ENCODE measurements at regions not wholly inside any gene's neighbourhood (a gene's known extent, or its start where the extent isn't known, plus 50 kb on each side); places are given as distances from the start of the nearest gene placed in this dataset.
A peak's percentile ranks its signal among the peaks of the same experiment; 100 is the strongest.

DNA sequence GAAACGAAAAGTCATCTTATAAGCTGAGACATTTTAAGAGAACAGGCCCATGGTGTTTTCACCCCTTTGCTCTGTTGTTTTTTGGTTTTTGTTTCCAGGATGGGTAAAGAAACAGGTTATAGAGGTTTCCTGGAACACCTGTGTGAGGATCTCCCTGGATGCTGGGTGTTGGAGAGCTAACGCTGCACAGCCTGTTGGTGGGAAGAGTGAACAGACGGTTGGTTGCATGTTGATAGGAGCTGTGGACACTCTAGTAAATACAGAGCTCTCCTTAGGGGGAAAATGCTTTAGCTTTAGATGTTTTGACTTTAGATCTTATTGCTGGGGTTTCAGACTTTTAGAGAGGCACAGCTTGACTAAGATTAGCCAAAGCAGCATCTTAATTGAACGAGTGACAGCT is 235.2 kb downstream of the SOX4 start:
- H3K36me3 ChIP-seq: no peaks in the 10 kb centered on the region
- H3K27me3 ChIP-seq: no peaks in the 10 kb centered on the region
- no peak overlapping the region for H3K27ac ChIP-seq
- no peak for TF ChIP-seq POLR2AphosphoS5 (IDR thresholded peaks at IDR 0.05)
- TF ChIP-seq, protein P1, sequence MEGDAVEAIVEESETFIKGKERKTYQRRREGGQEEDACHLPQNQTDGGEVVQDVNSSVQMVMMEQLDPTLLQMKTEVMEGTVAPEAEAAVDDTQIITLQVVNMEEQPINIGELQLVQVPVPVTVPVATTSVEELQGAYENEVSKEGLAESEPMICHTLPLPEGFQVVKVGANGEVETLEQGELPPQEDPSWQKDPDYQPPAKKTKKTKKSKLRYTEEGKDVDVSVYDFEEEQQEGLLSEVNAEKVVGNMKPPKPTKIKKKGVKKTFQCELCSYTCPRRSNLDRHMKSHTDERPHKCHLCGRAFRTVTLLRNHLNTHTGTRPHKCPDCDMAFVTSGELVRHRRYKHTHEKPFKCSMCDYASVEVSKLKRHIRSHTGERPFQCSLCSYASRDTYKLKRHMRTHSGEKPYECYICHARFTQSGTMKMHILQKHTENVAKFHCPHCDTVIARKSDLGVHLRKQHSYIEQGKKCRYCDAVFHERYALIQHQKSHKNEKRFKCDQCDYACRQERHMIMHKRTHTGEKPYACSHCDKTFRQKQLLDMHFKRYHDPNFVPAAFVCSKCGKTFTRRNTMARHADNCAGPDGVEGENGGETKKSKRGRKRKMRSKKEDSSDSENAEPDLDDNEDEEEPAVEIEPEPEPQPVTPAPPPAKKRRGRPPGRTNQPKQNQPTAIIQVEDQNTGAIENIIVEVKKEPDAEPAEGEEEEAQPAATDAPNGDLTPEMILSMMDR (IDR thresholded peaks at IDR 0.05): no peak
- no peak for TF ChIP-seq POLR2A (IDR thresholded peaks at IDR 0.05)
- H3K4me3 ChIP-seq: no peak overlapping the region
- intact Hi-C loops (cut with DNase I; ENCODE audit: low total_unique reads): no loop called here
- DNase-seq (ENCODE audit: low spot score in 2 of 2): no peak
- H3K4me1 ChIP-seq: no peaks in the 10 kb centered on the region
- no peaks in the 10 kb centered on the region for H3K9me3 ChIP-seq

DNA sequence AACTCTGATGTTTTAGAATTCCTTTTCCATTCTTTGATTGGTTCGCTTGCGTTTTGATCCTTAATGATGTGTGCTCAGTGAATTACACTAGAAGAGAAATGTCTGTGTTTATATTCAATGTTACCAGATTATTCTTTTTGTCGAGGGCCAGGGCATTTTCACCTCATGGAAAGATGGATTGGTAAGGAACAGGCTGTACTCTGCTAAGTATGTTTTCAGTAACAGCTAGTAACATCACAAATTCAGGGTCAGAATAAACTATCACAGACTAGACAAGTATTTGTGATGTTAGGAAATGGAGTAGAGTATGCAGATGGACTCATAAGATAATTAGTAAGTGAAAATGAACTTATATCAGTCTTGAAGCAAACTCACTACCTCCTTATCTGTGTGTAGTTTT is 235.6 kb downstream of the SOX4 start:
- no peaks in the 10 kb centered on the region for H3K9me3 ChIP-seq
- H3K4me3 ChIP-seq: no peak overlapping the region
- no peaks in the 10 kb centered on the region for H3K4me1 ChIP-seq
- intact Hi-C loops (cut with DNase I; ENCODE audit: low total_unique reads): no loop called here
- no peak overlapping the region for H3K27ac ChIP-seq
- DNase-seq (ENCODE audit: low spot score in 2 of 2): no peak
- H3K27me3 ChIP-seq: no peaks in the 10 kb centered on the region
- H3K36me3 ChIP-seq: no peaks in the 10 kb centered on the region
- TF ChIP-seq, protein P1 (IDR thresholded peaks at IDR 0.05): no peak
- TF ChIP-seq POLR2AphosphoS5 (IDR thresholded peaks at IDR 0.05) (no peak), POLR2A (IDR thresholded peaks at IDR 0.05) (no peak)

DNA sequence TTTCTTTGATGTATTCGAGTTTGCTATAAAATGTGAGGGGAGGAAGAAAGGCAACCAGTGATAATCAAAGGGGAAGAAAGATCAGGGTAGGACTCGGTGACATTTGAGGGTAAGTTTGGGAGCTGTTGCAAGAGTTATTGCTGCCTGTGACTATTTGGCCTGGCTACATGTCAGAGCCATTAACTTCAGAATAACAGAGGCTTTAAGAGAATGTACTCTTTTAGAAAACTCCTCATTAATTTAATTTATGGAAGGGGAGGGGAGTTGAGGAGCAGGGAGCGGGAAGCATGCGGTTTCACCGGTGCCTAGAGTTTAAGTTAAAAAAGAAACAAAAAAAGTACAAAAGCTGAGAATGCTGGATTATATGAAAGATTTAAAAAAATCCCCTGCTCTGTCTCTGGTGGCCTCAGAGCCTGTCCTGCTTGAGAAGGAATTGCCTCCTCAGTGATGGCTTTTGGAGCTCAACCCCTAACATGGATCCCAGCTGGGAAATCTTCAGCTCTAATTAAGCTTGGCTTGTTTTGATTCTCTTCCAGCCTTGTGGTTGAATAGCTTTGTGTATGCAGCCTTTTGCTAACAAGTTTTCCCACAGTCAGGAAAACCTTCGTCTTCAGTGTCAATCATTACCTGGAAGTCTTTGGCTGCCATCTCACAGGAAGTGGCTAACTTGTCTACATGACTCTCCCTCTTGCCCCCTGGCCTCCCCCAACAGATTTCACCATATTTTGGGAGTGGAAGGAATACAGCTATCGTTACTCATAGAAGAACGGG is 238.2 kb downstream of the SOX4 start:
- H3K27ac ChIP-seq: peak overlapping the region; percentile 52 to 76
- H3K4me1 ChIP-seq: no peaks in the 10 kb centered on the region
- no peaks in the 10 kb centered on the region for H3K9me3 ChIP-seq
- H3K27me3 ChIP-seq: no peaks in the 10 kb centered on the region
- TF ChIP-seq POLR2A (IDR thresholded peaks at IDR 0.05) (no peak), POLR2AphosphoS5 (IDR thresholded peaks at IDR 0.05) (no peak)
- TF ChIP-seq, protein P1 (IDR thresholded peaks at IDR 0.05): no peak
- no peak for DNase-seq (ENCODE audit: low spot score in 2 of 2)
- H3K4me3 ChIP-seq: no peak overlapping the region
- H3K36me3 ChIP-seq: no peaks in the 10 kb centered on the region
- intact Hi-C loops (cut with DNase I; ENCODE audit: low total_unique reads): no loop called here

DNA sequence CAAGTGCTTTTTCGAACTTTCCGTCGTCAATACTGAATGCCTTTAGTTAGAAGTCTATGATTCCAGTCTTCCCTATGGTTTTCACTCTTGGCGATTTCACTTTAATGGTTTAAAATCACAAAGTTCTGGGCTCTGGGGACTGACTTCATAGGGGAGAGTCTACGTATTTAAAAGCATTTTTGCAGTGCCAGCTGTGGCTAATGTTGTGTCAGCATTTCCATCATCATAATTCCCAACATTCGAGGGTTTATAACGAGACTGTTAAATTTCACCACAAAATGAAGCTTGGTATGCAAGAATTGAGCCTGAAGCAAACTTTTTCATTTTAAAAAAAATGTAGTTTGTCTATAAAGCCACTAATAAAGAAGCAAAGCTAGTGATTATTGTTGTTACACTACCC is 242.7 kb downstream of the SOX4 start:
- no peak for TF ChIP-seq POLR2A (IDR thresholded peaks at IDR 0.05)
- TF ChIP-seq, protein P1 (IDR thresholded peaks at IDR 0.05): no peak
- TF ChIP-seq POLR2AphosphoS5 (IDR thresholded peaks at IDR 0.05): no peak
- intact Hi-C loops (cut with DNase I; ENCODE audit: low total_unique reads): no loop called here
- Histone ChIP-seq H3K27me3 (no peaks in the 10 kb centered on the region), H3K36me3 (no peaks in the 10 kb centered on the region), H3K27ac (no peak overlapping the region), H3K4me3 (no peak overlapping the region), H3K9me3 (no peaks in the 10 kb centered on the region), H3K4me1 (no peaks in the 10 kb centered on the region)
- no peak for DNase-seq (ENCODE audit: low spot score in 2 of 2)

DNA sequence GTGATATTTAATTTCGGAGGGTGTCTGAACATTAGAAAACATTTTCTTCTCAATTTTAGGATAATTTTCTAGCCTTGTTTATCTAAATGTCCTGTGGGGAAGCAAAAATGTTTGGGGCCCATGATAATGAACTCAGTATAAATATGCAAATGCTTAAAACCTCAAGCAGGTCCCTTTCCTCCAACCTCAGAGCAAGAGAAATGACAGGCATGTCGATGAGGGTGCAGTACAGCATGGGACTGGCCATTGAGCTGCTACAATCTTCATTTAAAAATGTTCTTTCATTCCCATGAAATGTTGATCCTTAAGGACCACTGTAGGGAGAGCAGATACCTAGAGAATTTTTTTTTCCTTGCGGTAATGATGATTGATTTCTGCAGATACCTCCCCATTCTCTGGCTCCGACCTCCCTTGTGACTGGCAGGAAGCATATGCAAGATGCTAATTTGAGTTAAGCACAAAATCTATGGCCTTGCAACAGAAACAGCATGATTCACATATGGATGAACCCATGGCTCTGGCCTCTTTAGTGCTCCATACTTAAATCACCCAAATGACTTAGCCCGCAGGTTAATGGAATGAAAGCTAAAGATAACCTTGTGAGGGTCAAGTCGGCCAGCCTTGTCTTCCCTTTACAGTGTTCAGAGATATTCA is 243.3 kb downstream of the SOX4 start:
- H3K9me3 ChIP-seq: no peaks in the 10 kb centered on the region
- no peak for DNase-seq (ENCODE audit: low spot score in 2 of 2)
- H3K27me3 ChIP-seq: no peaks in the 10 kb centered on the region
- no peaks in the 10 kb centered on the region for H3K36me3 ChIP-seq
- no peak overlapping the region for H3K4me3 ChIP-seq
- H3K27ac ChIP-seq: no peak overlapping the region
- no peaks in the 10 kb centered on the region for H3K4me1 ChIP-seq
- intact Hi-C loops (cut with DNase I; ENCODE audit: low total_unique reads): no loop called here
- TF ChIP-seq POLR2A (IDR thresholded peaks at IDR 0.05) (no peak), POLR2AphosphoS5 (IDR thresholded peaks at IDR 0.05) (no peak)
- TF ChIP-seq, protein P1 (IDR thresholded peaks at IDR 0.05): no peak

Data from breast epithelium (tissue), 4 donors.